MCF 10A (cell line): ENCODE measurements at regions not wholly inside any gene's neighbourhood (a gene's known extent, or its start where the extent isn't known, plus 50 kb on each side); places are given as distances from the start of the nearest gene placed in this dataset.

ENCODE experiments used
- BruUV-seq: library from RNA; stranded (reverse); fragments of 400-500 nt; replicated peaks from 2 replicates; lab custom pipeline; 2021; lab: Mats Ljungman, UMichigan
- CTCF ChIA-PET: fragments of 300-600 bp; sonication (Branson Sonifier 250); formaldehyde crosslinking; extraction: SDS; loops from one replicate; lab custom pipeline; 2021; ENCODE audit warnings: antibody characterized with exemption, inconsistent platforms; lab: Yijun Ruan, JAX
- POLR2A ChIA-PET: fragments of 300-600, 350-650 bp; sonication (Branson Sonifier 250); formaldehyde crosslinking; extraction: SDS; loops from one replicate; lab custom pipeline; 2020; ENCODE audit warnings: antibody characterized with exemption, inconsistent platforms; lab: Yijun Ruan, JAX
- DNase-seq: peaks from one replicate; pipeline ENCODE4 v3.0.0-alpha.2; 2018; ENCODE audit not compliant: unreplicated experiment
- H3K27ac Mint-ChIP-seq: one replicate; pipeline ENCODE4 v1.8.0; 2022; ENCODE audit warnings: mild to moderate bottlenecking, low read depth, mixed read lengths; ENCODE audit not compliant: unreplicated experiment
- H3K27me3 Mint-ChIP-seq: one replicate; pipeline ENCODE4 v1.8.0; 2022; ENCODE audit warnings: mixed read lengths; ENCODE audit not compliant: insufficient read depth, unreplicated experiment
- H3K36me3 Mint-ChIP-seq: one replicate; pipeline ENCODE4 v1.8.0; 2022; ENCODE audit warnings: mild to moderate bottlenecking, moderate library complexity, mixed read lengths; ENCODE audit not compliant: insufficient read depth, unreplicated experiment
- H3K4me1 Mint-ChIP-seq: one replicate; pipeline ENCODE4 v1.8.0; 2022; ENCODE audit warnings: mixed read lengths; ENCODE audit not compliant: insufficient read depth, unreplicated experiment
- H3K4me3 Mint-ChIP-seq: one replicate; pipeline ENCODE4 v1.8.0; 2022; ENCODE audit warnings: mild to moderate bottlenecking, moderate library complexity, mixed read lengths; ENCODE audit not compliant: unreplicated experiment
- H3K9me3 Mint-ChIP-seq: one replicate; pipeline ENCODE4 v1.8.0; 2022; ENCODE audit warnings: mixed read lengths; ENCODE audit not compliant: unreplicated experiment
- CTCF ChIP-seq: fragments of 200-600 bp; IDR thresholded peaks from one replicate; pipeline ENCODE4 v1.8.0; 2022; ENCODE audit warnings: antibody characterized with exemption, mild to moderate bottlenecking; ENCODE audit not compliant: unreplicated experiment
- intact Hi-C: fragments of 100-400 bp; cut with micrococcal nuclease; formaldehyde crosslinking; loops from 2 replicates; pipeline ENCODE4 v1.14.1; 2022

GRCh38 chr17:77862890-77863813, 95.4 kb upstream of the TNRC6C start:
- H3K27me3 Mint-ChIP-seq, result peaks cover 48% of the 10 kb centered on the region
- DNase-seq, result no peak
- TF ChIP-seq CTCF, result no peak

GRCh38 chr17:77863814-77864161, 94.7 kb upstream of the TNRC6C start:
- ChIA-PET POLR2A (no interaction called here), CTCF (interaction anchor here (0.6 kb wide), 1 partner anchor 779 kb away, joined by 3 read pairs; no protein-coding TSS in a partner anchor)
- no peak for TF ChIP-seq CTCF
- H3K9me3 Mint-ChIP-seq, result peaks cover 10% of the 10 kb centered on the region
- BruUV-seq, result no TSS peak
- no peak overlapping the region for H3K27ac Mint-ChIP-seq
- H3K27me3 Mint-ChIP-seq, result peaks cover 45% of the 10 kb centered on the region
- H3K4me3 Mint-ChIP-seq, result no peak overlapping the region
- peaks cover 5% of the 10 kb centered on the region for H3K36me3 Mint-ChIP-seq
- no peak for DNase-seq
- intact Hi-C loops, result no loop called here
- no peaks in the 10 kb centered on the region for H3K4me1 Mint-ChIP-seq

More at GRCh38 chr17:77862890-77863813, 95.4 kb upstream of the TNRC6C start:
- no TSS peak for BruUV-seq
- ChIA-PET CTCF (no interaction called here), POLR2A (no interaction called here)
- H3K4me3 Mint-ChIP-seq, result no peak overlapping the region
- H3K4me1 Mint-ChIP-seq, result no peaks in the 10 kb centered on the region
- peaks cover 15% of the 10 kb centered on the region for H3K9me3 Mint-ChIP-seq
- no peak overlapping the region for H3K27ac Mint-ChIP-seq
- intact Hi-C loops, result no loop called here
- peaks cover 5% of the 10 kb centered on the region for H3K36me3 Mint-ChIP-seq

GRCh38 chr17:77864234-77865111, 94.0 kb upstream of the TNRC6C start:
- no TSS peak for BruUV-seq
- Mint-ChIP-seq H3K4me3 (no peak overlapping the region), H3K36me3 (peaks cover 5% of the 10 kb centered on the region), H3K27ac (no peak overlapping the region), H3K27me3 (peaks cover 45% of the 10 kb centered on the region), H3K4me1 (no peaks in the 10 kb centered on the region), H3K9me3 (peaks cover 10% of the 10 kb centered on the region)
- TF ChIP-seq CTCF, result no peak
- no peak for DNase-seq
- ChIA-PET CTCF (interaction anchor here (0.6 kb wide), 1 partner anchor 780 kb away, joined by 3 read pairs; no protein-coding TSS in a partner anchor), POLR2A (no interaction called here)
- intact Hi-C loops, result no loop called here

GRCh38 chr17:77865112-77865611, 93.3 kb upstream of the TNRC6C start:
- no peaks in the 10 kb centered on the region for H3K4me1 Mint-ChIP-seq
- TF ChIP-seq CTCF, result no peak
- H3K27me3 Mint-ChIP-seq, result peaks cover 44% of the 10 kb centered on the region
- BruUV-seq, result no TSS peak
- POLR2A ChIA-PET, result no interaction called here
- CTCF ChIA-PET, result no interaction called here
- H3K4me3 Mint-ChIP-seq, result no peak overlapping the region
- DNase-seq, result no peak
- intact Hi-C loops, result no loop called here
- H3K9me3 Mint-ChIP-seq, result peaks cover 10% of the 10 kb centered on the region
- H3K27ac Mint-ChIP-seq, result no peak overlapping the region
- H3K36me3 Mint-ChIP-seq, result peaks cover 5% of the 10 kb centered on the region
